CD14-positive monocyte (primary cell): ENCODE measurements at regions not wholly inside any gene's neighbourhood (a gene's known extent, or its start where the extent isn't known, plus 50 kb on each side); places are given as distances from the start of the nearest gene placed in this dataset.

Experiments used
- DNase-seq, 3 donors: peaks; one replicate each; pipeline ENCODE4 v3.0.0-alpha.2; 2011 to 2022
- H2AFZ ChIP-seq: 2 replicates; pipeline ENCODE4 v1.6.0; 2012; ENCODE audit warnings: mild to moderate bottlenecking, low read depth, low read length, inconsistent platforms; ENCODE audit not compliant: insufficient read depth, poor library complexity, severe bottlenecking
- H3K27ac ChIP-seq, 2 donors: 1 replicate in 1 of 2; 2 replicates in 1 of 2; pipeline ENCODE4 v1.5.1; 2012 to 2013; ENCODE audit warnings: low read length in 2 of 2, control low read depth in 1 of 2, inconsistent platforms in 1 of 2, low read depth in 1 of 2, mild to moderate bottlenecking in 1 of 2
- H3K27me3 ChIP-seq, 2 donors: one replicate each; pipeline versions ENCODE4 v1.6.0 to v1.6.1; 2011 to 2013; ENCODE audit warnings: low read length in 2 of 2; ENCODE audit not compliant: control insufficient read depth in 2 of 2, insufficient read depth in 2 of 2
- H3K36me3 ChIP-seq, 2 donors: replicated peaks in 1 of 2; 1 replicate in 1 of 2; 2 replicates in 1 of 2; pipeline versions ENCODE4 v1.5.1 to v1.6.1; 2012 to 2013; ENCODE audit warnings: low read length in 2 of 2, control low read depth in 1 of 2, inconsistent platforms in 1 of 2, mild to moderate bottlenecking in 1 of 2; ENCODE audit not compliant: insufficient read depth in 2 of 2, control insufficient read depth in 1 of 2
- H3K4me1 ChIP-seq, 2 donors: 1 replicate in 1 of 2; 2 replicates in 1 of 2; pipeline versions ENCODE4 v1.5.1 to v1.6.1; 2012 to 2013; ENCODE audit warnings: low read length in 2 of 2, control low read depth in 1 of 2, inconsistent platforms in 1 of 2, mild to moderate bottlenecking in 1 of 2, moderate library complexity in 1 of 2; ENCODE audit not compliant: insufficient read depth in 2 of 2, control insufficient read depth in 1 of 2
- H3K4me2 ChIP-seq: replicated peaks from 2 replicates; pipeline ENCODE3; 2012; ENCODE audit warnings: low read length, moderate library complexity, mild to moderate bottlenecking; ENCODE audit not compliant: poor library complexity, severe bottlenecking; ENCODE audit errors: extremely low read depth
- H3K4me3 ChIP-seq, 3 experiments: fragments of 200-600 bp in 1 of 3; sonication (generic) in 1 of 3; replicated peaks in 1 of 3; 1 replicate in 2 of 3; 2 replicates in 1 of 3; pipeline ENCODE4 v1.5.1; 2011 to 2013; ENCODE audit warnings: low read length in 3 of 3, mild to moderate bottlenecking in 3 of 3, control low read depth in 2 of 3, low read depth in 2 of 3, inconsistent platforms in 1 of 3, moderate library complexity in 1 of 3
- H3K79me2 ChIP-seq: 2 replicates; pipeline ENCODE4 v1.6.0; 2012; ENCODE audit warnings: mild to moderate bottlenecking, control low read depth, inconsistent platforms, low read length, moderate library complexity; ENCODE audit not compliant: insufficient read depth
- H3K9ac ChIP-seq: 2 replicates; pipeline ENCODE4 v1.6.0; 2017; ENCODE audit warnings: low read length, mild to moderate bottlenecking; ENCODE audit not compliant: insufficient read depth, poor library complexity, severe bottlenecking
- H3K9me3 ChIP-seq, 2 donors: replicated peaks in 1 of 2; 1 replicate in 1 of 2; 2 replicates in 1 of 2; pipeline versions ENCODE4 v1.5.1 to v1.6.1; 2012 to 2013; ENCODE audit warnings: low read length in 2 of 2, control low read depth in 1 of 2; ENCODE audit not compliant: control insufficient read depth in 1 of 2, insufficient read depth in 1 of 2
- H4K20me1 ChIP-seq: 2 replicates; pipeline ENCODE4 v1.6.0; 2012; ENCODE audit warnings: mild to moderate bottlenecking, low read length, control low read depth, moderate library complexity; ENCODE audit not compliant: insufficient read depth
- H3K27ac Mint-ChIP-seq, 7 donors: one replicate each; pipeline ENCODE4 v1.8.0; 2020; ENCODE audit warnings: mild to moderate bottlenecking in 7 of 7, mixed read lengths in 7 of 7, moderate library complexity in 6 of 7, inconsistent platforms in 2 of 7
- H3K27me3 Mint-ChIP-seq, 3 donors: one replicate each; pipeline ENCODE4 v1.8.0; 2021 to 2022; ENCODE audit warnings: low read depth in 3 of 3, mild to moderate bottlenecking in 3 of 3, mixed read lengths in 3 of 3, moderate library complexity in 3 of 3, inconsistent platforms in 1 of 3
- H3K36me3 Mint-ChIP-seq, 2 donors: one replicate each; pipeline ENCODE4 v1.8.0; 2020; ENCODE audit warnings: mixed read lengths in 2 of 2, inconsistent platforms in 1 of 2, mild to moderate bottlenecking in 1 of 2
- H3K4me1 Mint-ChIP-seq: one replicate; pipeline ENCODE4 v1.8.0; 2020; ENCODE audit warnings: mild to moderate bottlenecking, mixed read lengths
- H3K4me3 Mint-ChIP-seq, 2 donors: one replicate each; pipeline ENCODE4 v1.8.0; 2020; ENCODE audit warnings: mild to moderate bottlenecking in 2 of 2, mixed read lengths in 2 of 2, moderate library complexity in 1 of 2
- H3K9me3 Mint-ChIP-seq, 7 donors: one replicate each; pipeline ENCODE4 v1.8.0; 2020 to 2022; ENCODE audit warnings: mixed read lengths in 7 of 7, mild to moderate bottlenecking in 6 of 7, moderate library complexity in 6 of 7, inconsistent platforms in 2 of 7
- CTCF ChIP-seq: fragments of 200-600 bp; IDR thresholded peaks from one replicate; pipeline ENCODE4 v1.8.0; 2022; ENCODE audit warnings: antibody characterized with exemption, mild to moderate bottlenecking
- WGBS: methylation state at CpG from one replicate; pipeline ENCODE4 v1.1.5; 2013; ENCODE audit warnings: missing lambda C conversion rate; ENCODE audit not compliant: insufficient coverage; 5-methylcytosine and 5-hydroxymethylcytosine counted together
- intact Hi-C, 2 donors: fragments of 100-400 bp; cut with micrococcal nuclease; formaldehyde crosslinking; loops; one replicate each; pipeline versions ENCODE4 v1.15.0 to v1.15.1; 2023

- intact Hi-C loops = no loop called here
- Histone ChIP-seq H3K4me2 (no peak overlapping the region), H3K36me3 (no peaks in the 10 kb centered on the region), H4K20me1 (no peaks in the 10 kb centered on the region), H3K9ac (no peak overlapping the region), H3K27ac (no peak overlapping the region), H3K9me3 (peaks cover 0 to 4% of the 10 kb centered on the region in 2 donors), H3K27me3 (no peaks in the 10 kb centered on the region), H2AFZ (no peak overlapping the region), H3K4me3 (no peak overlapping the region), H3K79me2 (no peaks in the 10 kb centered on the region), H3K4me1 (no peaks in the 10 kb centered on the region)
- TF ChIP-seq CTCF = no peak
- no peaks in the 10 kb centered on the region for H3K36me3 Mint-ChIP-seq
- no peak overlapping the region for H3K4me3 Mint-ChIP-seq
- H3K4me1 Mint-ChIP-seq = no peaks in the 10 kb centered on the region
- WGBS = no CpG with 5 or more reads among the region's 1 CpG
- no peaks in the 10 kb centered on the region for H3K27me3 Mint-ChIP-seq
- DNase-seq = no peak
- peaks cover 0 to 5% (median 3%) of the 10 kb centered on the region in 7 donors for H3K9me3 Mint-ChIP-seq
- H3K27ac Mint-ChIP-seq = no peak overlapping the region
These were observed 1001.8 kb downstream of the KCNT2 start for GRCh38 chr1:195606483-195606882.

- Histone ChIP-seq H3K4me1 (no peaks in the 10 kb centered on the region), H3K9ac (no peak overlapping the region), H3K4me3 (no peak overlapping the region), H2AFZ (no peak overlapping the region), H3K27me3 (no peaks in the 10 kb centered on the region), H3K36me3 (no peaks in the 10 kb centered on the region), H3K79me2 (no peaks in the 10 kb centered on the region), H4K20me1 (no peaks in the 10 kb centered on the region), H3K9me3 (peaks cover 0 to 5% of the 10 kb centered on the region in 2 donors), H3K27ac (no peak overlapping the region), H3K4me2 (no peak overlapping the region)
- WGBS = no CpG with 5 or more reads among the region's 1 CpG
- peaks cover 0 to 8% (median 5%) of the 10 kb centered on the region in 7 donors for H3K9me3 Mint-ChIP-seq
- no peak for DNase-seq
- no peak overlapping the region for H3K4me3 Mint-ChIP-seq
- H3K4me1 Mint-ChIP-seq = no peaks in the 10 kb centered on the region
- H3K36me3 Mint-ChIP-seq = no peaks in the 10 kb centered on the region
- H3K27ac Mint-ChIP-seq = no peak overlapping the region
- intact Hi-C loops = no loop called here
- H3K27me3 Mint-ChIP-seq = no peaks in the 10 kb centered on the region
- TF ChIP-seq CTCF = no peak
These were observed 1004.0 kb downstream of the KCNT2 start for GRCh38 chr1:195604287-195604686.
